ENCODE measurements at regions not wholly inside any gene's neighbourhood (a gene's known extent, or its start where the extent isn't known, plus 50 kb on each side); places are given as distances from the start of the nearest gene placed in this dataset.
"Not testable (repeated sequence)": the region's sequence is repeated elsewhere in the genome, so short reads cannot be mapped to it uniquely, and the experiment has no call there.

DNA sequence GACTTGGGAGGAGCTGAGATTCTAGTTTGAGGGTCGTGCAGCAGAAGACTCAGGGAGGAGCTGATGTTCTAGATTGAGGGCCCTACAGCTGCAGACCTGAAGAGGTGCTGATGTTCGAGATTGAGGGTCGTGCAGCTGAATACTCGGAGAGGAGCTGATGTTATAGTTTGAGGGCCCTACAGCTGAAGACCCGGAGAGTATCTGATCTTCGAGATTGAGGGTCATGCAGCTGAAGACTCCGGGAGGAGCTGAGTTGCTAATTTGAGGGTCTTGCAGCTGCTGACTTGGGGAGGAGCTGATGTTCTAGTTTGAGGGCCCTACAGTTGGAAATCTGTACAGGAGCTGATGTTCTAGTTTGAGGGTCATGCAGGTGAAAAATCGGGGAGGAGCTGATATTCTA lies 62.1 kb upstream of the APOD start:
- H3K79me2 ChIP-seq (ENCODE audit: insufficient read depth, low read depth, low read length); H4K20me1 ChIP-seq (ENCODE audit: insufficient read depth, low read length); H3K9me3 ChIP-seq (ENCODE audit: low read length); H3K9me2 ChIP-seq (ENCODE audit: insufficient read depth, low read length); CTCF ChIA-PET (ENCODE audit: unreplicated experiment); H3K4me3 ChIP-seq (ENCODE audit: low read depth, low read length, poor library complexity, severe bottlenecking); H3K4me1 ChIP-seq (ENCODE audit: insufficient read depth, low read length, poor library complexity, severe bottlenecking); H3K36me3 ChIP-seq (ENCODE audit: insufficient read depth, low read length); H2AFZ ChIP-seq (ENCODE audit: low read length); H3K4me2 ChIP-seq (ENCODE audit: low read length); POLR2A ChIA-PET; BruUV-seq (replicated peaks); intact Hi-C loops (cut with micrococcal nuclease; ENCODE audit: unreplicated experiment); DNase-seq (ENCODE audit: low spot score); H3K27ac ChIP-seq (ENCODE audit: low read depth, low read length, poor library complexity, severe bottlenecking): not testable (repeated sequence)

DNA sequence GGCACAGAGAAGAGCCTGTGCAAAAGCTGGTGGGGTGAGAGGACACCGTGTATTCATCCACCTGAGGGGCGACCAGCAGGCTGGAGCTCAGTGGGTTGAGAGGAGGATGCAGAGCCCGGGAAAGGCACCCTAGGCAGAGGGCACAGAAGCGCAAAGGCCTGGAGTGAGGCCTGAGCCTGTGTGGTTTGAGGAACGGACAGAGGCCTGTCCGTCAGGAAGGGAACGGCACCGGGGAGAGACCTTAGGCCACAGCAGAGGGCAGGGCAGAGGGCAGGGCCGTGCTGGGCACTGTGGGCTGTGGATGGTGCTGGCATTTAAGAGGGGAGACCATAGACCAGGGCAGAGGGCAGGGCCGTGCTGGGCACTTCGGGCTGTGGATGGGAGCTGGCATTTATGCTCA lies 59.5 kb upstream of the APOD start:
- BruUV-seq (replicated peaks); DNase-seq (ENCODE audit: low spot score); CTCF ChIA-PET (ENCODE audit: unreplicated experiment): not testable (repeated sequence)

DNA sequence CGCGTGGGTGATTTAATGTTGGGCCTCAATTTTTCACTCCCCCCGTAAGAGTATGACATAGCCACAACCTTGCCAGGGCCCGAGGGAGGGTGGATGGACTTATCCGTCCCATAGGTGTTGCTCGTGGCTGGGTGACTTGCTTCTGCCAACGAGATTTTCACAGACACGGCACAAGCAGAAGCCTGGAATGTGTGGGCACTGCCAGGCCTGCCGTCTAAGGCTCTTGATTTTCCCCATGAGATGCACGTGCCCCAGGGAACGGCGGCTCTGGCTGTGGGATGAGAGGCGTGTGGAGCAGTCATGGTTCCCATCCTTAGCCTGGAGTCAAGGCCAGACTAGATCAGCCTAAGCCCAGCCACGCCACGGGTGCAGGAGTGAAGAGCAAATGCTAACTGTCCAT lies 58.6 kb upstream of the APOD start:
- BruUV-seq (replicated peaks); POLR2A ChIA-PET: not testable (repeated sequence)

More for the DNA sequence above, 59.5 kb upstream of the APOD start:
- H3K9me2 ChIP-seq (ENCODE audit: insufficient read depth, low read length); H3K4me1 ChIP-seq (ENCODE audit: insufficient read depth, low read length, poor library complexity, severe bottlenecking); H3K4me2 ChIP-seq (ENCODE audit: low read length); H3K27ac ChIP-seq (ENCODE audit: low read depth, low read length, poor library complexity, severe bottlenecking); H3K36me3 ChIP-seq (ENCODE audit: insufficient read depth, low read length); intact Hi-C loops (cut with micrococcal nuclease; ENCODE audit: unreplicated experiment); H4K20me1 ChIP-seq (ENCODE audit: insufficient read depth, low read length); POLR2A ChIA-PET; H2AFZ ChIP-seq (ENCODE audit: low read length); H3K9me3 ChIP-seq (ENCODE audit: low read length); H3K79me2 ChIP-seq (ENCODE audit: insufficient read depth, low read depth, low read length); H3K4me3 ChIP-seq (ENCODE audit: low read depth, low read length, poor library complexity, severe bottlenecking): not testable (repeated sequence)

DNA sequence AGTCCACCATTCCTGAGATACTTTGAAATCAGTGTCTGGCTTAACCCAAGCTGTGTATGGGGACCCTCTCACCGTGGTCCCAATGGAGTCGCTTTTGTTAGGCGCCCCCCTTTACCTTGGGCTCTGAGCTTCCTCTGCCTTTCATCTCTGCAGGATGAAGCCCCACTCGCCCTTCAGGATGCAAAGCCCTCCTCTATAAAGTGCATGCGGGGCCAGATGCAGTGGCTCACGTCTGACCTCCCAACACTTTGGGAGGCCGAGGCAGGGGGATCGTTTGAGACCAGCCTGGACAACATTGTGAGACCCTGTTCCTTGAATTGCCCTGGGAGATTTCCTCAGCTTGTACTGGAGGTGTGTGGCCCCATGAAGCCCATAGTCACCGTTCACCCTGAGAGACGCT lies 54.7 kb upstream of the APOD start:
- DNase-seq (ENCODE audit: low spot score); H3K79me2 ChIP-seq (ENCODE audit: insufficient read depth, low read depth, low read length); H3K36me3 ChIP-seq (ENCODE audit: insufficient read depth, low read length); POLR2A ChIA-PET; H3K4me2 ChIP-seq (ENCODE audit: low read length); H3K9me3 ChIP-seq (ENCODE audit: low read length); H3K4me1 ChIP-seq (ENCODE audit: insufficient read depth, low read length, poor library complexity, severe bottlenecking); H3K9me2 ChIP-seq (ENCODE audit: insufficient read depth, low read length); BruUV-seq (replicated peaks); intact Hi-C loops (cut with micrococcal nuclease; ENCODE audit: unreplicated experiment); H3K4me3 ChIP-seq (ENCODE audit: low read depth, low read length, poor library complexity, severe bottlenecking); H4K20me1 ChIP-seq (ENCODE audit: insufficient read depth, low read length); H3K27ac ChIP-seq (ENCODE audit: low read depth, low read length, poor library complexity, severe bottlenecking); CTCF ChIA-PET (ENCODE audit: unreplicated experiment); H2AFZ ChIP-seq (ENCODE audit: low read length): not testable (repeated sequence)

More for the DNA sequence above, 58.6 kb upstream of the APOD start:
- DNase-seq (ENCODE audit: low spot score); H2AFZ ChIP-seq (ENCODE audit: low read length); intact Hi-C loops (cut with micrococcal nuclease; ENCODE audit: unreplicated experiment); H3K4me2 ChIP-seq (ENCODE audit: low read length); H3K36me3 ChIP-seq (ENCODE audit: insufficient read depth, low read length); H3K79me2 ChIP-seq (ENCODE audit: insufficient read depth, low read depth, low read length); H4K20me1 ChIP-seq (ENCODE audit: insufficient read depth, low read length); H3K4me1 ChIP-seq (ENCODE audit: insufficient read depth, low read length, poor library complexity, severe bottlenecking); H3K9me2 ChIP-seq (ENCODE audit: insufficient read depth, low read length); H3K27ac ChIP-seq (ENCODE audit: low read depth, low read length, poor library complexity, severe bottlenecking); H3K9me3 ChIP-seq (ENCODE audit: low read length); H3K4me3 ChIP-seq (ENCODE audit: low read depth, low read length, poor library complexity, severe bottlenecking); CTCF ChIA-PET (ENCODE audit: unreplicated experiment): not testable (repeated sequence)

DNA sequence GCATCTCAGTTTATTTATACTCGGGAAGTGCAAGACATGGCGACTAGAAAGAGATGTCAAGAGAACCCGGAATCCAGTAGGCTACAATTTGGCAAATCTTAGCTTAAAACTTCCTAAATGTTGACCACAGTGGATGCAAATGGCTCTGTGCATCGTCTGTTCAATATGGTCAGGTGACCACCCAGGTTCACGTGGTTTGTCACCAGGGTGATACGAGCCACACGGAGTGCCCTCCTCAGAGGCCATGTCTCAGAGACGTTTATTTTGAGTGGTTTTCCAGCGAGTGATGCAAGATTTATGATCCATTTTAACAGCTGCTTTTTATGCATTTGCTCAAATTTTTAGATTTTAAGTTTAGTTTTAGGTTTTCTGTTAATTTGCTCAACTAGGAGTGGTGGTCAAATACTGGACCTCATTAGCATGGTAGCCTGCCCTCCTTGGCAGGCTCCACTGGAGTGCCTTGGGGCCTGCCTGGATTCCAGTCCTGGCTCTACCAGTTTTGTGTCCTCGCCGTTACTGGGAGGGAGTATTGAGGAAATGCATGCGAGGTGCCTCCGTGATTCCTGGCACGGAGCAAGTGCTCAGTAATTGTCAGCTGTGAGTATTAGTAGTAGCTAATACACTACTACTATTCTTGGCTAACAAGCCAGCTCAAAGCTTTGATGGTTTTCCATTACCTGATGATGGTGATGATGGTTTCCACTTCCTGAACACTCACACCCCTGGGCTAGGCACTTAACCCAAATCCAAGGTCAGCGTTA lies 53.9 kb upstream of the APOD start:
- H2AFZ ChIP-seq (ENCODE audit: low read length); H3K9me3 ChIP-seq (ENCODE audit: low read length); H3K4me1 ChIP-seq (ENCODE audit: insufficient read depth, low read length, poor library complexity, severe bottlenecking); CTCF ChIA-PET (ENCODE audit: unreplicated experiment); POLR2A ChIA-PET; intact Hi-C loops (cut with micrococcal nuclease; ENCODE audit: unreplicated experiment); H3K9me2 ChIP-seq (ENCODE audit: insufficient read depth, low read length); H3K27ac ChIP-seq (ENCODE audit: low read depth, low read length, poor library complexity, severe bottlenecking); H3K79me2 ChIP-seq (ENCODE audit: insufficient read depth, low read depth, low read length); H3K36me3 ChIP-seq (ENCODE audit: insufficient read depth, low read length); H3K4me3 ChIP-seq (ENCODE audit: low read depth, low read length, poor library complexity, severe bottlenecking); H3K4me2 ChIP-seq (ENCODE audit: low read length); H4K20me1 ChIP-seq (ENCODE audit: insufficient read depth, low read length); DNase-seq (ENCODE audit: low spot score): not testable (repeated sequence)
- BruUV-seq (replicated peaks) = TSS peak; percentile 58

DNA sequence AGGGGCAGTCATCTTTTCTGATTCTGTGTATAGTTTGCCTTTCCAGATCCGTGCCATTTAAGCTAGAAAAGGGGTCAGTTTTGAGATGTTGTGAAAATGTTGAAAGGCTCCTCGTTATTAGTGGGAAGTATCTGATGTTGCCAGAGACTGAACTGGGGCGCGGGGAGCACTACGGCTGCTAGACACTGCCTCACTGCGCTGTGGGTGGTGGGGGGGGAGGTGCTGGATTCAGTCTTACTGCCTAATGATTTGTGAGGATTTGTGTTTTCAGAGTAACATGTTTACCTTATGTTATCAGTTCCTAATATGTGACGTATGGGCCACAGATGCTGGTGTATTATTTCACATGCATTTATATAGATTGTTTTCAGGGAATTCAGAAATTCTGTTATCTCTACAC lies 53.3 kb upstream of the APOD start:
- H3K36me3 ChIP-seq (ENCODE audit: insufficient read depth, low read length); intact Hi-C loops (cut with micrococcal nuclease; ENCODE audit: unreplicated experiment); H3K9me2 ChIP-seq (ENCODE audit: insufficient read depth, low read length); H3K79me2 ChIP-seq (ENCODE audit: insufficient read depth, low read depth, low read length); H2AFZ ChIP-seq (ENCODE audit: low read length); H3K4me1 ChIP-seq (ENCODE audit: insufficient read depth, low read length, poor library complexity, severe bottlenecking); DNase-seq (ENCODE audit: low spot score); H3K4me2 ChIP-seq (ENCODE audit: low read length); H3K9me3 ChIP-seq (ENCODE audit: low read length); H3K27ac ChIP-seq (ENCODE audit: low read depth, low read length, poor library complexity, severe bottlenecking); POLR2A ChIA-PET; H4K20me1 ChIP-seq (ENCODE audit: insufficient read depth, low read length); CTCF ChIA-PET (ENCODE audit: unreplicated experiment); H3K4me3 ChIP-seq (ENCODE audit: low read depth, low read length, poor library complexity, severe bottlenecking); BruUV-seq (replicated peaks): not testable (repeated sequence)
